ENCODE measurements at regions not wholly inside any gene's neighbourhood (a gene's known extent, or its start where the extent isn't known, plus 50 kb on each side); places are given as distances from the start of the nearest gene placed in this dataset.
A peak's percentile ranks its signal among the peaks of the same experiment; 100 is the strongest.

DNA sequence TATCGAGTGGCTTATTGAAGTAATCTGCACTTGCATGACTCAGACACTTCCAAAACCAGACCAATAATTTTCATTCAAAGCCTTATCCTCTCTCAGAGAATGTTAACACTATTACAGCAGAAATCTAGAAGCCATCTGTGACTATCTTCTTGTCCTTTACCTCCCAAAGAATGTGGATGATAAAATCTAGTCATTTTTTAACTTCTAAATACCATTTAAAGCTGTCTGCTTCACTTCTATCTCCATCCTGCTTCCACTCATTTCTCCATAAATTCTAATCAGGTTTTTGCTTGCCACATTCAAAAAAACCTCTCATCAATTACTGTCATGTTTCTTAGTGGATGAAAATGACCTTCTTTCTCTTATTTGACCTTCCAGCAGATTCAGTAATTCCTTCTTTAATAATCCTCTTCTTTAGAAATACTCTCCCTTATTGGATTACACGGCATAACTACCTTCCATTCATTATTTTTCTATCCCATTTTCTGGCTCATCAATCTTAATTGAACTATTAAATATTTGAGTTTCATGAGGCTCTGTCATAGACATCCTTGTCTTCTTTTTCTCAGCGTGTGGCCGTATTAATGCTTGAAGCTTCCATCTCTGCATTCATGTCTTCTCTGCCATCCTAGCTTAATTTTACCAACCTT is 1999.4 kb downstream of the MRPL39 start:
- H4K20me1 ChIP-seq (ENCODE audit: insufficient read depth) = no peaks in the 10 kb centered on the region
- no peaks in the 10 kb centered on the region for H3K4me1 ChIP-seq (ENCODE audit: low read depth, poor library complexity, severe bottlenecking)
- TF ChIP-seq, protein P1, sequence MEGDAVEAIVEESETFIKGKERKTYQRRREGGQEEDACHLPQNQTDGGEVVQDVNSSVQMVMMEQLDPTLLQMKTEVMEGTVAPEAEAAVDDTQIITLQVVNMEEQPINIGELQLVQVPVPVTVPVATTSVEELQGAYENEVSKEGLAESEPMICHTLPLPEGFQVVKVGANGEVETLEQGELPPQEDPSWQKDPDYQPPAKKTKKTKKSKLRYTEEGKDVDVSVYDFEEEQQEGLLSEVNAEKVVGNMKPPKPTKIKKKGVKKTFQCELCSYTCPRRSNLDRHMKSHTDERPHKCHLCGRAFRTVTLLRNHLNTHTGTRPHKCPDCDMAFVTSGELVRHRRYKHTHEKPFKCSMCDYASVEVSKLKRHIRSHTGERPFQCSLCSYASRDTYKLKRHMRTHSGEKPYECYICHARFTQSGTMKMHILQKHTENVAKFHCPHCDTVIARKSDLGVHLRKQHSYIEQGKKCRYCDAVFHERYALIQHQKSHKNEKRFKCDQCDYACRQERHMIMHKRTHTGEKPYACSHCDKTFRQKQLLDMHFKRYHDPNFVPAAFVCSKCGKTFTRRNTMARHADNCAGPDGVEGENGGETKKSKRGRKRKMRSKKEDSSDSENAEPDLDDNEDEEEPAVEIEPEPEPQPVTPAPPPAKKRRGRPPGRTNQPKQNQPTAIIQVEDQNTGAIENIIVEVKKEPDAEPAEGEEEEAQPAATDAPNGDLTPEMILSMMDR (conservative IDR thresholded peaks at IDR 0.05; ENCODE audit: low read depth, low read length) = no peak
- no peaks in the 10 kb centered on the region for H3K79me2 ChIP-seq (ENCODE audit: insufficient read depth, low read depth)
- no peak overlapping the region for H3K27ac ChIP-seq
- H3K4me3 ChIP-seq (IDR thresholded peaks at IDR 0.05; ENCODE audit: insufficient read depth, low read depth, low read length) = no peak overlapping the region
- no peaks in the 10 kb centered on the region for H3K27me3 ChIP-seq (ENCODE audit: insufficient read depth, low read depth)
- H3K9ac ChIP-seq = no peak overlapping the region
- H2AFZ ChIP-seq (ENCODE audit: low read depth) = no peak overlapping the region
- H3K36me3 ChIP-seq (ENCODE audit: insufficient read depth) = no peaks in the 10 kb centered on the region
- no peak overlapping the region for H3K4me2 ChIP-seq

DNA sequence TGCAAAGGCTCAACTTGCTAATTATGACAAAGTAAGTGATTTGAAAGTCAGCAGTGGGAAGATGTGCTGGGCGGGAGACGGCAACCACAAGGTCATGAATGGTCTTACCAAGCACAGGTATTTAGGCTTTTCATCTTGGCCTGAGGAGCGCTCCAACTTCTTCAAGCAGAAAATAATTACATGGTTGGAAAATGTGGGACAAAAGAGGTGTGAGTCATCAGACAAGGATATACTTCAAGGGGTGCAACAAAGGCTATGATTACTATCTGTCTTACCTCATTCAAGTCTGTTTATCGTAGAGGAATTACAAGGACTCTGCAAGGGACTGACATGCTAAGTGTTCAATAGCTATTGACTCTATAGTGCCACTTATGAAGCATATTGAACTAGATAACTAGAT is 2005.7 kb downstream of the MRPL39 start:
- TF ChIP-seq, protein P1 (conservative IDR thresholded peaks at IDR 0.05; ENCODE audit: low read depth, low read length) = no peak
- no peaks in the 10 kb centered on the region for H3K27me3 ChIP-seq (ENCODE audit: insufficient read depth, low read depth)
- H2AFZ ChIP-seq (ENCODE audit: low read depth) = no peak overlapping the region
- no peaks in the 10 kb centered on the region for H3K79me2 ChIP-seq (ENCODE audit: insufficient read depth, low read depth)
- H3K4me1 ChIP-seq (ENCODE audit: low read depth, poor library complexity, severe bottlenecking) = no peaks in the 10 kb centered on the region
- no peak overlapping the region for H3K4me3 ChIP-seq (IDR thresholded peaks at IDR 0.05; ENCODE audit: insufficient read depth, low read depth, low read length)
- no peak overlapping the region for H3K4me2 ChIP-seq
- no peaks in the 10 kb centered on the region for H4K20me1 ChIP-seq (ENCODE audit: insufficient read depth)
- H3K27ac ChIP-seq = no peak overlapping the region
- no peaks in the 10 kb centered on the region for H3K36me3 ChIP-seq (ENCODE audit: insufficient read depth)
- H3K9ac ChIP-seq = no peak overlapping the region

DNA sequence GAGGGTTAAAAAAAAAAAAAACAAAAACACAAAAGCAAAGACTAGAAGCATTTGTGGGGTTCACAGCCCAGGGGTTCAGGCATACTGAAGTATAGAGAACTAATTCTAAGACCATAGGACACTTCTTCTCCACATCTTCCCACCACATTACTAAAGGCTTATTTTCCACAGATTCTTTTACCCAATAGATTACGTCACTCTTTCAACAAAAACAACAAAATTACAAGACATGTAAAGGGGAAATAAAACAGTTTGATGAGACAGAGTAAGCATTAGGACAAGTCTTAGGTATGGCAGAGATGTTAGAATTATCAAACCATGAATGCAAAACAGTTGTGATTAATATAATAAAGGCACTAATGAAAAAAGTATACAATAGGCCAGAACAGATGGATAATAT is 2013.7 kb downstream of the MRPL39 start:
- Histone ChIP-seq H3K79me2 (ENCODE audit: insufficient read depth, low read depth) (no peaks in the 10 kb centered on the region), H3K4me3 (IDR thresholded peaks at IDR 0.05; ENCODE audit: insufficient read depth, low read depth, low read length) (no peak overlapping the region), H3K27me3 (ENCODE audit: insufficient read depth, low read depth) (no peaks in the 10 kb centered on the region), H3K27ac (no peak overlapping the region), H3K36me3 (ENCODE audit: insufficient read depth) (no peaks in the 10 kb centered on the region), H3K9ac (no peak overlapping the region), H3K4me1 (ENCODE audit: low read depth, poor library complexity, severe bottlenecking) (no peaks in the 10 kb centered on the region), H3K4me2 (no peak overlapping the region), H2AFZ (ENCODE audit: low read depth) (no peak overlapping the region), H4K20me1 (ENCODE audit: insufficient read depth) (no peaks in the 10 kb centered on the region)
- TF ChIP-seq, protein P1 (conservative IDR thresholded peaks at IDR 0.05; ENCODE audit: low read depth, low read length) = no peak

DNA sequence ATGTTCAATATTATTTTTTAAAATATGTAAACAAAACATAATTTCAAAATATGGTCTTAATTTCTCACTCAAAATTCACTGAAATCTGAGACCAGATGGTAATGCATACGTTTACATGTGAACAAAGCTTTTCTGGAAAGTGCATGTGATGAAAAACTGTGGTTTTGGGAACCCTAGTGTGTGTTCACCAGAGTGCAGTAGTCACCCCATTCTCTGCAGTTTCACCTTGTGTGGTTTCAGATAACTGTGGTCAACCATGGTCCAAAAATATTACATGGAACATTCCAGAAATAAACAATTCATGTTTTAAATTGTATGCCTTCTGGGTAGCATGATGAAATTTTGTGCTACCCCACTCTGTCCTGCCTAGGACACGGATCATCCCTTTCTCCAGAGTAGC is 2021.9 kb downstream of the MRPL39 start:
- H3K4me3 ChIP-seq (IDR thresholded peaks at IDR 0.05; ENCODE audit: insufficient read depth, low read depth, low read length) = no peak overlapping the region
- H3K27me3 ChIP-seq (ENCODE audit: insufficient read depth, low read depth) = no peaks in the 10 kb centered on the region
- no peaks in the 10 kb centered on the region for H4K20me1 ChIP-seq (ENCODE audit: insufficient read depth)
- H3K4me1 ChIP-seq (ENCODE audit: low read depth, poor library complexity, severe bottlenecking) = peaks cover 20% of the 10 kb centered on the region
- H3K27ac ChIP-seq = no peak overlapping the region
- H3K9ac ChIP-seq = no peak overlapping the region
- TF ChIP-seq, protein P1 (conservative IDR thresholded peaks at IDR 0.05; ENCODE audit: low read depth, low read length) = no peak
- no peak overlapping the region for H2AFZ ChIP-seq (ENCODE audit: low read depth)
- H3K79me2 ChIP-seq (ENCODE audit: insufficient read depth, low read depth) = no peaks in the 10 kb centered on the region
- H3K4me2 ChIP-seq = peak overlapping the region; percentile 14
- H3K36me3 ChIP-seq (ENCODE audit: insufficient read depth) = no peaks in the 10 kb centered on the region
